AG10803 (cell line): ENCODE measurements at regions not wholly inside any gene's neighbourhood (a gene's known extent, or its start where the extent isn't known, plus 50 kb on each side); places are given as distances from the start of the nearest gene placed in this dataset.

Experiments used
- DNase-seq: peaks from one replicate; pipeline ENCODE4 v3.0.0; 2010; ENCODE audit warnings: low read depth
- H3K4me3 ChIP-seq: 2 replicates; pipeline ENCODE4 v1.5.1; 2011; ENCODE audit warnings: mild to moderate bottlenecking, low read length, control low read depth
- CTCF ChIP-seq: conservative IDR thresholded peaks from 2 replicates; pipeline ENCODE4 v1.5.1; 2011; ENCODE audit warnings: mild to moderate bottlenecking, low read length, control low read depth, inconsistent platforms

- H3K4me3 ChIP-seq = no peak overlapping the region
- TF ChIP-seq CTCF = no peak
- DNase-seq = no peak
Observed at GRCh38 chr4:116453127-116453526, 632.2 kb downstream of the TRAM1L1 start.

- TF ChIP-seq CTCF = no peak
- no peak overlapping the region for H3K4me3 ChIP-seq
- DNase-seq = no peak
Observed at GRCh38 chr4:116449764-116450163, 635.6 kb downstream of the TRAM1L1 start.

- H3K4me3 ChIP-seq = no peak overlapping the region
- DNase-seq = no peak
- TF ChIP-seq CTCF = no peak
Observed at GRCh38 chr4:116444117-116444516, 641.3 kb downstream of the TRAM1L1 start.

- no peak overlapping the region for H3K4me3 ChIP-seq
- no peak for DNase-seq
- TF ChIP-seq CTCF = no peak
Observed at GRCh38 chr4:116438981-116439729, 646.2 kb downstream of the TRAM1L1 start.

GRCh38 chr4:116438417-116438816 is 647.0 kb downstream of the TRAM1L1 start:
- TF ChIP-seq CTCF = no peak
- no peak overlapping the region for H3K4me3 ChIP-seq
- no peak for DNase-seq

- no peak overlapping the region for H3K4me3 ChIP-seq
- DNase-seq = no peak
- no peak for TF ChIP-seq CTCF
Observed at GRCh38 chr4:116427666-116428065, 657.7 kb downstream of the TRAM1L1 start.

- no peak for TF ChIP-seq CTCF
- H3K4me3 ChIP-seq = no peak overlapping the region
- no peak for DNase-seq
Observed at GRCh38 chr4:116413222-116413621, 672.2 kb downstream of the TRAM1L1 start.
